A549 (cell line): ENCODE measurements at regions not wholly inside any gene's neighbourhood (a gene's known extent, or its start where the extent isn't known, plus 50 kb on each side); places are given as distances from the start of the nearest gene placed in this dataset.

ENCODE experiments used
- CEBPB ChIP-seq, 2 experiments: fragments of >200 bp in 1 of 2; sonication (Bioruptor Twin) in 1 of 2; formaldehyde crosslinking in 1 of 2; IDR thresholded peaks; 2 replicates each; pipeline ENCODE4 v1.6.1; 2012 to 2016
- EP300 ChIP-seq, 2 experiments: fragments of >200 bp; sonication (Bioruptor Twin); formaldehyde crosslinking; IDR thresholded peaks; 2 replicates in 1 of 2; 3 replicates in 1 of 2; pipeline ENCODE4 v1.6.1; 2016 to 2017
- PHF8 ChIP-seq: fragments of 200-600 bp; sonication (generic); IDR thresholded peaks from 2 replicates; pipeline ENCODE4 v1.6.1; 2016; ENCODE audit warnings: low read depth, mild to moderate bottlenecking, antibody characterized with exemption, moderate library complexity, borderline replicate concordance
- POLR2A ChIP-seq: IDR thresholded peaks from 2 replicates; pipeline ENCODE4 v1.6.1; 2012; ENCODE audit warnings: mild to moderate bottlenecking, low read length
- RCOR1 ChIP-seq: fragments of 150-350 bp; IDR thresholded peaks from 2 replicates; pipeline ENCODE4 v1.6.1; 2014; ENCODE audit warnings: antibody characterized with exemption, low read length, low read depth
- TF ChIP-seq, protein P1 (sequence below): fragments of >200 bp; sonication (Bioruptor Twin); formaldehyde crosslinking; IDR thresholded peaks from 3 replicates; pipeline ENCODE4 v1.5.1; 2016

DNA sequence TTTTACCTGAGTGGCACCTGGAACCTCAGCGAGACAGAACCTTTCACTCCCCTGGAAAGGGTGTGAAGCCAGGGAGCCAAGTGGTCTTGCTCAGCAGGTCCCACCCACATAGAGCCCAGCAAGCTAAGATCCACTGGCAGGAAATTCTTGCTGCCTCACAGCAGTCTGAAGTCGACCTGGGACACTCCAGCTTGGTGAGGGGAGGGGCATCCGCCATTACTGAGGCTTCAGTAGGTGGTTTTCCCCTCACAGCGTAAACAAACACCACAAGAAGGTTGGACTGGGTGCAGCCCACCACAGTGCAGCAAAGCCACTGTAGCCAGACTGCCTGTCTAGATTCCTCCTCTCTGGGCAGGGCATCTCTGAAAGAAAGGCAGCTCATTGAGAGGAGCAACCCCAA lies 134.7 kb upstream of the RSPO3 start:
- TF ChIP-seq, protein P1, sequence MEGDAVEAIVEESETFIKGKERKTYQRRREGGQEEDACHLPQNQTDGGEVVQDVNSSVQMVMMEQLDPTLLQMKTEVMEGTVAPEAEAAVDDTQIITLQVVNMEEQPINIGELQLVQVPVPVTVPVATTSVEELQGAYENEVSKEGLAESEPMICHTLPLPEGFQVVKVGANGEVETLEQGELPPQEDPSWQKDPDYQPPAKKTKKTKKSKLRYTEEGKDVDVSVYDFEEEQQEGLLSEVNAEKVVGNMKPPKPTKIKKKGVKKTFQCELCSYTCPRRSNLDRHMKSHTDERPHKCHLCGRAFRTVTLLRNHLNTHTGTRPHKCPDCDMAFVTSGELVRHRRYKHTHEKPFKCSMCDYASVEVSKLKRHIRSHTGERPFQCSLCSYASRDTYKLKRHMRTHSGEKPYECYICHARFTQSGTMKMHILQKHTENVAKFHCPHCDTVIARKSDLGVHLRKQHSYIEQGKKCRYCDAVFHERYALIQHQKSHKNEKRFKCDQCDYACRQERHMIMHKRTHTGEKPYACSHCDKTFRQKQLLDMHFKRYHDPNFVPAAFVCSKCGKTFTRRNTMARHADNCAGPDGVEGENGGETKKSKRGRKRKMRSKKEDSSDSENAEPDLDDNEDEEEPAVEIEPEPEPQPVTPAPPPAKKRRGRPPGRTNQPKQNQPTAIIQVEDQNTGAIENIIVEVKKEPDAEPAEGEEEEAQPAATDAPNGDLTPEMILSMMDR: no peak
- TF ChIP-seq RCOR1: no peak
- no peak for TF ChIP-seq EP300 (IDR thresholded peaks at IDR 0.05)
- TF ChIP-seq CEBPB (IDR thresholded peaks at IDR 0.05): no peak
- no peak for TF ChIP-seq PHF8
- TF ChIP-seq POLR2A: no peak
